Hematopoietic multipotent progenitor cell treated with erythropoietin and hydrocortisone succinate and interleukin-3 and kit ligand, for 8 days (in vitro differentiated cells): ENCODE measurements at regions not wholly inside any gene's neighbourhood (a gene's known extent, or its start where the extent isn't known, plus 50 kb on each side); places are given as distances from the start of the nearest gene placed in this dataset.
"Not testable (repeated sequence)": the region's sequence is repeated elsewhere in the genome, so short reads cannot be mapped to it uniquely, and the experiment has no call there.

Experiments
- DNase-seq: peaks from one replicate; pipeline ENCODE4 v3.0.0-alpha.2; 2015

GRCh38 chr18:76102626-76103025 lies 392.4 kb downstream of the ZNF516 start:
- DNase-seq = no peak

- DNase-seq = no peak
These were observed 392.9 kb downstream of the ZNF516 start for GRCh38 chr18:76102156-76102555.

DNA sequence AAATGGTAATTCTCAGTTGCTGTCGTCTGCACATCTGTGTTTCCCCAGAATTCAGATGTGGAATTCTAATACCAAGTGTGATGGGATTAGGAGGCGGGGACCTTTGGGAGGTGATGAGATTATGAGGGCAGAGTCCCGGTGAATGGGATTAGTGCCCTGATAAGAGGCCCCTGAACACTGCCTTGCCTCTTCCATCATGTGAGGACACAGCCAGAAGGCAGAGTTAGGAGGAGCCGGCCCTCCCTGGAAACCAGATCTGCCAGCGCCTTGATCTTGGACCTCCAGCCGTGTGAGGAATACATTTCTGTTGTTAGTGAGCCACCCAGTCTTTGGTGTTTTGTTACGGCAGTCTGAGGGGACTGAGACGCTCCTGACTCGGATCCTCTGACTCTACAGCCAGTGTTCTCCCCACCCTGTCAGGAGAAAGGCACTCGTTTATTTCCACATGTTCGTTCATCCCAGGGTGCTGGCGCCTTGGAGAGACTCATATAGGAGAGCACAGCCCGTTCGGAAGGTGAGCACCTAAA lies 395.0 kb downstream of the ZNF516 start:
- no peak for DNase-seq

DNA sequence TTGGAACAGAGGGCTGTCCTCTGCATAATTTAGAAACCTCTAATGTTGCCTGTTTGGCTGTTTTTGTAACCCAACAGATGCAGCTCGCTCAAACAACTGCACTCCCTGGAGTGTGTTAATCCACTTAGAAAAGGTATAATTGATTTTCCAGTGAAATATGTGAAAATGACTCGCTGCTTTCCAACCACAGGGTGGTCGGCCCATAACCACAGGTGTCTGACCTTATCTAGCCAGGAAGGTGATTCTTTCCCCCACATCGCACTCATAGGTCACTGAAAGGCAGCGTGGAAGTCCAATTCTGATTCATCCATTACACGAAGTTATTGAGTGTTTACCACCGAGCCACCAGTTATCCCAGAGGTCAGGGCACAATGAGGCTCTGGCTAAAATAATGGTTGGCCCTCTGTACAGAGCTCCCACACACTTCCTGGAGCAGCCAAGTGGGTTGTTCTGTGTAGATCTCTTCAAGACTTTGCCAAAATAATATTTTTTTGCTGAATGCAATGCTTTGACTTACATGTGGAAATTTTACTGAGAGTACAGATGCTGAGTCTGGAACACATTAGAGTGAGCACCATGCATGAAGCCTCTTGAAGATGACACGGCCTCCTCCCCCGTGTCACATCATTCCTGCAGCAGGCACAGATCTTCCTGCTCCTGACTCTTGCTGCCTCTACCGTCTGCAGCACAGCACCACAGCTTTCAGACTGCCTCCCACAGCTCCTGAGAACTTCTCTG lies 396.2 kb downstream of the ZNF516 start:
- DNase-seq = no peak

GRCh38 chr18:76081536-76081935 lies 413.5 kb downstream of the ZNF516 start:
- no peak for DNase-seq

DNA sequence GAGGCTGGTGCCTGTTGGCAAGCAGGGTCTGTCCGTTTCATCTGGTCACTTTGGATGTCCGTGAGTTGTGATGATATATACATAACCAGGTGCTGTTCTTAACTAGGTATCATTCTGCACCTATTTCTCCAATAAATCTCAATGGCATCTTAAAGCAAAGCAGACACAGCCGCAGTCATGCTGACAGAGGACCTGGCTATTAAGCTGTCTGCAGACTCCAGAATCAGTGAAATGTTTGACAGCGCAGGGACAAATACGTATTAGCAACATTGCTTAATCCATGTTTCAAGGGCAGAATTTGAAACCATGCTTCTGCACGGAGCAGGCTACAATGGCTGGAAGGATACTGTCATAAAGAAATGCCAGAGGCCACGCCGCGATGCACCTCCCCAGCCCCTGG lies 414.6 kb downstream of the ZNF516 start:
- no peak for DNase-seq

DNA sequence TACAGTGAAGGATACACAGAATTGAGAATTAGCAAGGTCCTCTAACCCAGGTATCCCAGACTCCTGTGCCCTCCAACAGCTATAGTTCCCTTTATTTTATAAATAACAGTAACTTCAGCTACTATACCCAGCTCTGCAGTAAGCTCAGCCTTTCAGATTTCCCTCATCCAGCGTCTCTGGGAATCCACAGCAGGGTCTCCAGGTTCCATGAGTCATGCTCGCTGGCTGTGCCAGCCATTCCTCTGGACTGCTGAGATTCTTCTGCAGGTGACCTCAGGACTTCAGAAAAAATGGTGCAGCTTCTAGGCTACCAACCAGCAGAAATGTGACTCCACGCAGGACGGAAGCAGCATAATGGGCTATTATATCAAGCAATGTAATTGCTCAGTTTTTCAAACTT lies 419.3 kb downstream of the ZNF516 start:
- DNase-seq = no peak

DNA sequence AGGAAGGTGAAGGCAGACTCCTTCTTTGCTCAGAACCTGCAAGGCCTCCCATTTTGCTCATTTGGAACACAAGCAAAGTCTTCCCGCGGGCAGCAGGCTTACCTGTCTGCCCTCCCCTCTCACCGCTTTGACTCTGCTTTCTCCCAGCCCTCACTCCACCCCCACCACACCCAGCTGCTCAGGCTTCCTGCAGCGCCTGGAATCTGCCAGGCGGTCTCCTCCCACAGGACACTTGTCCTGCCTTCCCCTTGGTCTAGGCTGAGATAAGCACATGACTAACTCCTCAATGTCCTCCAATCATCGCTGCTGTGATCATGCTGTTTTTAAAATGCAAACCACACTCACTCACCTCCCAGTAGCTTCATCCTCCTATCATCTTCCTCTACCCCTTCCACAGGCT lies 430.0 kb downstream of the ZNF516 start:
- no peak for DNase-seq

GRCh38 chr18:76058146-76058545 lies 436.9 kb downstream of the ZNF516 start:
- DNase-seq = no peak

DNA sequence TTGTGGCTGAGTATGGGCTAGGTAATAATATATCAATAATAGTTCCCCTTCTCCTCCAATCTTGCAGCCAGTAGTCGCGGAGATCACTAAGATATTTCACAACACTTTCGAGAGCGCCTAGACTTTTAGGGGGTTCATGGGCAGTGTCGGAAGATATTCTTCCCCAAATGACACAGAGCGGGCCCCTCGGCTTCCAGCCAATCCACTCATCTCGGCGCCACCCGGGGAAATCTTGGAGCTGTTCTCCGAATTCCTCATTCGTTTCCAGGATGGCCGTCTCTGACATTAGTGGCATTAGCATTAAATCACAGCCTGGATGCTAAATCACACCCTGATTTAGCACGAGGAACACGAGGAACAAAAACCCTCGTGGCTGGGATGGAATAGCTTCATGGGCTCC lies 437.7 kb downstream of the ZNF516 start:
- DNase-seq = no peak

DNA sequence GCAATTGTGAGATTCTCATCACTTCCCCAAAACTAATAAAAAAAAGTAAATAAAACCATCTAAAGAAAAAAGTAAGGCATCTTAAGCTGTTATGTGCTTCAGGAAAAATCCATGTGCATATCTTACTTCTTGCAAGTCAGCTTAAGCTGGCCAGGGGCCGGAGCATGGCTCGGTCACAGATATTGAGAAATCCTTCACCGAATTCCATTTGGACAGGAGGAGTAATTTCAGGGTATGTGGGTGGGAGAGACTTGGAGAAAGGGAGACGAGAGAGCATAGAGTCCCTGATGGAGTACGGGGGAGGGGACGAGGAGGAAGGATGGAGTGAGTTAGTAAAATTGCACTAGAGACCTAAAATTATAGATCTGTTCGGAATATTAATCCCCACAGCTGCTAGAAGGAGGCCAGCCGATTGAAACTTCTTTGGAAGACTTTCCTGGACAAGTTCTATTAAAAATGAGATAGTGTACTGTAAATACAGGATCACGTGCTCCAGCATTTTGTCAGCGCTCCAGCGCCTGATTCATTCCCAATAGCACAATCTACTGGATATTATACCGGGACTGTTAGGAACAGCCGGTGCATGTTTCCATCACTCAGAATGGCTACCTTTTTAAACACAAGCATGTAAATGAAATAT lies 438.5 kb downstream of the ZNF516 start:
- DNase-seq = no peak

DNA sequence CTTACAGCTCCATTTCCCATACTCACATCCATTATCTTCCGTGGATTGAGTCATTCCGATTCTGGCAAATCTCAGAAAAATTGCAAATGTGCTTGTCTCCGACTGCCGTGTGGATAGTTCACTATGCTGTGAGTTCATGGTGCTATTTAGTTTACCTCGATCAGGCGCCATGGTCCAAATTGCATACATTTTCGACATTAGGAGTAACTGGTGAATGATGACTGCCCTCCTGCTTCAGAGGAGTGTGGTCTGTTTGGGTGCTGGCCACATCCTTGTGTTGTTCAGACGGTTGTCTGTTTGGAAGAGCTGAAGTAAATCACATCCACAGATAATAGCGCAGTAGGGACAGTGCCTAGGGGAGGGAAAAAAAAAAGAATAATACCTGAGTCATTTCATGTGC lies 439.5 kb downstream of the ZNF516 start:
- DNase-seq = no peak

DNA sequence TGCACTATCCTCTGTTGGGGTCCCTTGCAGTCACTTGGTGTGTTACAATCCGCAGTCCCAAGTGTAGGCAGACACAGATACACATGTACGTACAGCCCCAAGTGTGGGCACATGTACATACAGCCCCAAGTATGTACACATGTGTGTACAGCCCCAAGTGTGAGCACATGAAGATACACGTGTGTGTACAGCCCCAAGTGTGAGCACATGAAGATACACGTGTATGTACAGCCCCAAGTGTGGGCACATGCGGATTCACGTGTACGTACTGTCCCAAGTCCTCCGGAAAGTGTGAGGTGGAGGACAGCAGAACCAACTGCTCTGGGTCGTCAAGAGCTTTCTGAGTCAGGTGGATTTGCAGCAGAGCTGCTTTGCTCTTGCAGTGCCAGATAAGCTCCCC lies 440.0 kb downstream of the ZNF516 start:
- no peak for DNase-seq

DNA sequence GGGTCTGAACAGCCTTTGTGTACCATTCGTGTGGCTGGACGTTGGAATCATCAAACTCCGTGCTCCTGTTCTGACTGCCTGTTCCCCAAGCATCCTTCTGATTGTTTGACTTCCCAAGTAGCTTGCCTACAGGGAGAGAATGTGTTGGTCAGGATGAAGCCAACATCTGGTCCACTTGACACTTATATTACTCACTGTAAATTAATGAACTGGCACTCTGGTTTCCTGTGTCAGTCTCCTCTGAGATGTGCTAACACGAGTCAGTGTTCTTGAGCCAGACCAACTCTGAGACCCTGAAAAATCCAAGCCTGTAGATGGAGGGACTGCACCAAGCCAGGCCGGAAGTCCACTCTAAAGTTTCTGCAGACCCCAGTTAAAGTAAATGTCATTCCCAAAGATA lies 440.9 kb downstream of the ZNF516 start:
- DNase-seq = no peak

DNA sequence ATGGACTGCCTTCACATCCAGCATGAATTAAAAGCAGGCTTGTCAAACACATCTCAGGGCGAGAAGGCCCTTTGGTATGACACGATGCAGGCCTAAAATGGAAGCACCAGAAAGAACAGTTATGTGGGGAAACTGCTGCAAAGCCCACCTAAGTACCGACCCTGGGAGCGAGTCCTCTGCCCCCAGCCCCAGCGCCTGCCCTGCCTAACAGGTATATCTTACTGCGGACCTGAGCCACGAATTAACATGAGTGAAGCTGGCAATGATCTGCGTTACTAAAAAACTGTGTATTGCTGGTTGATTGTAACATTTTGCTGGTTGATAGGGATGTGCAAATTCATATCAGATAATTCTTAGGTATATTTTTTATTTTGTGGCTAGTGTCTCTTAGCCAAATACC lies 441.5 kb downstream of the ZNF516 start:
- no peak for DNase-seq

DNA sequence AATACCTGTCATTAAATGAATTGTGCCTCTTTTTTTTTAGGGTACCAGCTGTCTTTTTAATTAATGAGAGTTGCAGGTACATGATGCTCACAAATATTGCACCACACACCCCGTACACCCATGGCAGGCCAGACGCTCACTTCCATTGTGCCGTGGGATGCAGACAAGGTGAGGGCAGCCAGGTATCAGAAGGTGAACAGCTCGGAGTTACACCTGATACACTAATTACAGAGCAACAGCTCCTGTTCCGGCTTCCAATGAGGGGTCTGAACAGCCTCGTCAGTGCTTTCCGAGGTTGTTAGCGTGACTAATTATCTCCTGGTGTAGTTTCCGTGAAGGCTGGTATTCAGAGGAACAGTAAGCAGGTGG lies 442.8 kb downstream of the ZNF516 start:
- DNase-seq = no peak

- no peak for DNase-seq
These were observed 443.4 kb downstream of the ZNF516 start for GRCh38 chr18:76051396-76052226.

- no peak for DNase-seq
These were observed 448.8 kb downstream of the ZNF516 start for GRCh38 chr18:76046221-76046620.

GRCh38 chr18:76042511-76042910 lies 452.5 kb downstream of the ZNF516 start:
- DNase-seq = no peak

- no peak for DNase-seq
These were observed 476.8 kb downstream of the ZNF516 start for GRCh38 chr18:76018210-76018609.

DNA sequence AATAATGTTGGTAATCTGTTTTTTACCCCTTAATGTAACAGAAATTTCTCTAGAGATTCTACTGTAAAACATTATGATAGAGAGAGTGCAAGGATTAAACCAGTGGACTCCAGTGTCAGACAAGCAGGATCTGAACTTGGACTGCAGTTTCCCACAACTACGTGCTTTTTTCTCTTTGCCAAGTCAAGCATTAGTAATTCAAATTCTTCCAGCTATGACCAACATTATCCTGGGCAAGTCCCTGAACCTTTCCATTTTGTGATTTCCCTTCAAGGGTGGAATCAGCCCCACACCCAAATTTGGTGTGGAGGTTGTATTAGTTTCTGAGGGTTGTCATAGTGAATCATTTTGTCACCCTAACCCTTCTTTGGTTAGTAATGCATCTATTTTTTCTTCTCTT lies 482.0 kb downstream of the ZNF516 start:
- no peak for DNase-seq

DNA sequence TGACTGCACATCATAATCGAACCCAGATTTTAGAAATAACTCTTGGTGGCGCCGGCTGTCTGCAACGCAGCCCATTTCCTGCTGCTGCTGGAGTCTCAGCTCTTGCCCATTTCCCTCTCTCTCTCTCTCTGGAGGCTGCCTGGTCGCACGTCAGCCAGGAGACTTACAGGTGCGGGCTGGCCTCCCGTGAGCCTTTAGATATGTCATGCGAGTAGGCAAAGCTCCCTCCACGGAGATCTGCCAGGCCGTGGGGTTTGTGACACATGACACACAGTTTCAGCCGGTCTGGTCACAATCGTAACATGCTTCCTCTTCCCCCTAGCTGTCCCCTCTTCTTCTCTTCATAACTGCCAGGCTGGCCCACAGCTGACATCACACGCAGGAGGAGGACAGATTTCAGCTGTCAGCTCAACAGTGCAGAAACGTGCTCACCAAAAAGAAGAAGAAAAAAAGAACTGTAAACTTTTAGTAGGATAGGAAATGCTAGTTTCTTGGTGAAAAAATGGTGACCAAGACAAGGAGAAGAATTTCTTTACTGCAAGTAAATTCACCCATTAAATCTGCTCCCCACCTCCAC lies 489.3 kb downstream of the ZNF516 start:
- no peak for DNase-seq

GRCh38 chr18:75987913-75988312 lies 507.1 kb downstream of the ZNF516 start:
- DNase-seq = not testable (repeated sequence)
